Right lobe of liver (tissue), 6 donors: ENCODE measurements at regions not wholly inside any gene's neighbourhood (a gene's known extent, or its start where the extent isn't known, plus 50 kb on each side); places are given as distances from the start of the nearest gene placed in this dataset.
"Not testable (repeated sequence)": the region's sequence is repeated elsewhere in the genome, so short reads cannot be mapped to it uniquely, and the experiment has no call there.

ENCODE experiments used
- ATAC-seq, 4 donors: fragments of 200-7000 bp; cut with Tn5 transposase; one replicate each; pipeline ENCODE4 v1.9.1; 2020; ENCODE audit warnings: mild to moderate bottlenecking in 4 of 4, moderate library complexity in 4 of 4
- DNase-seq, 3 donors: peaks; one replicate each; pipeline ENCODE4 v3.0.0-alpha.2; 2020
- H3K27ac ChIP-seq, 3 donors: fragments of 200-600 bp; one replicate each; pipeline ENCODE4 v1.8.0; 2022
- H3K27me3 ChIP-seq, 2 donors: fragments of 200-600 bp; one replicate each; pipeline ENCODE4 v1.8.0; 2022
- H3K36me3 ChIP-seq, 4 donors: fragments of 200-600 bp; sonication (generic) in 1 of 4; one replicate each; pipeline versions ENCODE4 v1.5.1 to v1.8.0; 2017 to 2022; ENCODE audit warnings: control low read depth in 1 of 4
- H3K4me1 ChIP-seq, 4 donors: fragments of 200-600 bp; sonication (generic) in 1 of 4; one replicate each; pipeline versions ENCODE4 v1.5.1 to v1.8.0; 2017 to 2022; ENCODE audit warnings: control low read depth in 1 of 4
- H3K4me3 ChIP-seq, 3 donors: fragments of 200-600 bp; one replicate each; pipeline ENCODE4 v1.8.0; 2022
- H3K9me3 ChIP-seq, 4 donors: fragments of 200-600 bp; sonication (generic) in 1 of 4; one replicate each; pipeline versions ENCODE4 v1.5.1 to v1.8.0; 2017 to 2022; ENCODE audit warnings: control low read depth in 1 of 4
- POLR2A ChIP-seq: fragments of 450-650 bp; IDR thresholded peaks from one replicate; pipeline ENCODE4 v1.6.1; 2017; ENCODE audit warnings: antibody characterized with exemption, mild to moderate bottlenecking
- WGBS: methylation state at CpG from one replicate; pipeline ENCODE4 v1.1.6; 2018; ENCODE audit warnings: low coverage, low lambda C conversion rate; ENCODE audit not compliant: insufficient coverage; ENCODE audit errors: missing lambda C conversion rate; 5-methylcytosine and 5-hydroxymethylcytosine counted together
- intact Hi-C, 2 donors: fragments of 100-400 bp; cut with DNase I; formaldehyde crosslinking; loops; one replicate each; pipeline versions ENCODE4 v1.11.2 to v1.14.1; 2022
- TF ChIP-seq, protein P1 (sequence below), 4 donors: fragments of 200-600 bp in 3 of 4; fragments of 450-650 bp in 1 of 4; IDR thresholded peaks; one replicate each; pipeline versions ENCODE4 v1.5.1 to v1.8.0; 2016 to 2022; ENCODE audit warnings: antibody characterized with exemption in 4 of 4, mild to moderate bottlenecking in 2 of 4
- donor health status: DM: no; HTN: yes; CAD: no.
- donor health status: DM: no; HTN: no; CAD: no.
- donor health status: DM: no; HTN: no; CAD: no.
- donor health status: DM: no; HTN: yes; CAD: no.
- donor health status: DM: no; HTN: yes; CAD: no.

GRCh38 chr4:117916728-117917127 is 117.6 kb upstream of the NDST3 start:
- Histone ChIP-seq H3K4me1 (no peaks in the 10 kb centered on the region), H3K9me3 (no peaks in the 10 kb centered on the region), H3K27me3 (no peaks in the 10 kb centered on the region), H3K27ac (no peak overlapping the region), H3K36me3 (no peaks in the 10 kb centered on the region), H3K4me3 (no peak overlapping the region)
- ATAC-seq (no peak), DNase-seq (no peak)
- TF ChIP-seq, protein P1, sequence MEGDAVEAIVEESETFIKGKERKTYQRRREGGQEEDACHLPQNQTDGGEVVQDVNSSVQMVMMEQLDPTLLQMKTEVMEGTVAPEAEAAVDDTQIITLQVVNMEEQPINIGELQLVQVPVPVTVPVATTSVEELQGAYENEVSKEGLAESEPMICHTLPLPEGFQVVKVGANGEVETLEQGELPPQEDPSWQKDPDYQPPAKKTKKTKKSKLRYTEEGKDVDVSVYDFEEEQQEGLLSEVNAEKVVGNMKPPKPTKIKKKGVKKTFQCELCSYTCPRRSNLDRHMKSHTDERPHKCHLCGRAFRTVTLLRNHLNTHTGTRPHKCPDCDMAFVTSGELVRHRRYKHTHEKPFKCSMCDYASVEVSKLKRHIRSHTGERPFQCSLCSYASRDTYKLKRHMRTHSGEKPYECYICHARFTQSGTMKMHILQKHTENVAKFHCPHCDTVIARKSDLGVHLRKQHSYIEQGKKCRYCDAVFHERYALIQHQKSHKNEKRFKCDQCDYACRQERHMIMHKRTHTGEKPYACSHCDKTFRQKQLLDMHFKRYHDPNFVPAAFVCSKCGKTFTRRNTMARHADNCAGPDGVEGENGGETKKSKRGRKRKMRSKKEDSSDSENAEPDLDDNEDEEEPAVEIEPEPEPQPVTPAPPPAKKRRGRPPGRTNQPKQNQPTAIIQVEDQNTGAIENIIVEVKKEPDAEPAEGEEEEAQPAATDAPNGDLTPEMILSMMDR (IDR thresholded peaks at IDR 0.05) = no peak
- TF ChIP-seq POLR2A = no peak
- WGBS = 80% methylated on average over 2 of the region's 4 CpGs
- intact Hi-C loops = no loop called here

GRCh38 chr4:117922311-117922710 is 112.0 kb upstream of the NDST3 start:
- ATAC-seq, H3K4me1 ChIP-seq, H3K27me3 ChIP-seq, intact Hi-C loops, H3K27ac ChIP-seq, H3K4me3 ChIP-seq, DNase-seq, H3K36me3 ChIP-seq, H3K9me3 ChIP-seq: not testable (repeated sequence)
- no CpG with 5 or more reads among the region's 9 CpGs for WGBS

DNA sequence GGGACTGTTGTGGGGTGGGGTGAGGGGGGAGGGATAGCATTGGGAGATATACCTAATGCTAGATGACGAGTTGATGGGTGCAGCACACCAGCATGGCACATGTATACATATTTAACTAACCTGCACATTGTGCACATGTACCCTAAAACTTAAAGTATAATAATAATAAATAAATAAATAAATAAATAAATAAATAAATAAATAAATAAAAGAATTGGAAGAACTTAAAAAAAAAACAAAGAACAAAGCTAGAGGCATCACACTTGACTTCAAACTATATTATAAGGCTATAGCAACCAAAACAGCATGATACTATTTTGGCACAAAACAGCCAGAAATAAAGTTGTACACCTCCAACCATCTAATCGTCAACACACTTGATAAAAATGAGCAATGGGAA is 106.5 kb upstream of the NDST3 start:
- H3K27me3 ChIP-seq, H3K4me3 ChIP-seq, intact Hi-C loops, H3K36me3 ChIP-seq, ATAC-seq, H3K27ac ChIP-seq, H3K4me1 ChIP-seq, DNase-seq, H3K9me3 ChIP-seq: not testable (repeated sequence)
- 69% methylated on average over 2 of the region's 2 CpGs for WGBS

DNA sequence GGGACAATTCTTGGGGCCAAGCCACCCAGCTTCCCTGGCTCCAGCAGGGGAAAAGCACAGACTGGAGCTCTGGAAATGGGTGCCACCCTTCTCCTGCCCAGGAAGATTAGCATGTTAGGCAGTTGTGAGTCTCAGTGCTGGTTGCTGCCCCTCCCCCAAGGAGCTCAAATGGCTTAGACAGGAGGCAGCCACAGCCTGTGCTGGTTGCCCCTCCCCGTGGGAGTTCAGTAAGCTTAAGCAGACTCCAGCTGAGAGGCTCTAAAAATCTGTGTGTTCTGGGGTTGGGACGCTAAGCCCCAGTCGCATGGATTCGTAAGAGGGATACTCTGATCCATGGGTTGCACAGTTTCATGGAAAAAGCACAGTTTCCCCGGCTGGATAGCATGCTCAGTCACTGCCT is 92.7 kb upstream of the NDST3 start:
- no peaks in the 10 kb centered on the region for H3K4me1 ChIP-seq
- ATAC-seq (no peak), DNase-seq (no peak)
- WGBS = 40% methylated on average over 1 of the region's 5 CpGs
- no peak for TF ChIP-seq POLR2A
- TF ChIP-seq, protein P1 (IDR thresholded peaks at IDR 0.05) = no peak
- no peaks in the 10 kb centered on the region for H3K9me3 ChIP-seq
- no peaks in the 10 kb centered on the region for H3K36me3 ChIP-seq
- intact Hi-C loops = no loop called here
- H3K4me3 ChIP-seq = no peak overlapping the region
- H3K27ac ChIP-seq = no peak overlapping the region
- no peaks in the 10 kb centered on the region for H3K27me3 ChIP-seq

DNA sequence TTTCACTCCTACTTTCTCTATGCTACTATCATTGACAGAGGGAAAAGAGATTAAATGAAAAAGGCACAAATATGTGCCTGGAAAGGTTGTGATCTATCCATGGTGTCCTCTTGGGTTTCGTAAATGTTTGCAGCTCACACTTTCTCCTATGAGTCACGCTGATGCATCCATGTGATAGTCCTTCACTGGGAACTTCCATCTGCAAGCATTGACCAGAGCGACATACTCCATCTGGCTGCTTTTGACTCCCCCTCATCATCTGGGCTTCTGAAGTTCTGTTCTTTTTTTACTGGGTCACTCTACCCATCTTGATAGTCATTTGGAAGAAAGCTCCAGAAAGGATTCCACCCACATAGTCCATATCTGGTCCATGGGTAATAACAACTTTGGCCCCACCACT is 84.7 kb upstream of the NDST3 start:
- intact Hi-C loops = no loop called here
- no peak for DNase-seq
- TF ChIP-seq, protein P1 (IDR thresholded peaks at IDR 0.05) = no peak
- no peak for TF ChIP-seq POLR2A
- Histone ChIP-seq H3K27ac (no peak overlapping the region), H3K9me3 (no peaks in the 10 kb centered on the region), H3K27me3 (no peaks in the 10 kb centered on the region), H3K36me3 (no peaks in the 10 kb centered on the region), H3K4me3 (no peak overlapping the region), H3K4me1 (no peaks in the 10 kb centered on the region)
- WGBS = 47% methylated on average over 3 of the region's 3 CpGs
- ATAC-seq = no peak

GRCh38 chr4:117957571-117957970 is 76.7 kb upstream of the NDST3 start:
- H3K4me3 ChIP-seq = no peak overlapping the region
- no peaks in the 10 kb centered on the region for H3K4me1 ChIP-seq
- DNase-seq (no peak), ATAC-seq (no peak)
- H3K27me3 ChIP-seq = no peaks in the 10 kb centered on the region
- TF ChIP-seq, protein P1 (IDR thresholded peaks at IDR 0.05) = no peak
- TF ChIP-seq POLR2A = no peak
- H3K36me3 ChIP-seq = no peaks in the 10 kb centered on the region
- intact Hi-C loops = no loop called here
- H3K9me3 ChIP-seq = no peaks in the 10 kb centered on the region
- H3K27ac ChIP-seq = no peak overlapping the region
